GM19324 (cell line): ENCODE measurements at regions not wholly inside any gene's neighbourhood (a gene's known extent, or its start where the extent isn't known, plus 50 kb on each side); places are given as distances from the start of the nearest gene placed in this dataset.
"Not testable (repeated sequence)": the region's sequence is repeated elsewhere in the genome, so short reads cannot be mapped to it uniquely, and the experiment has no call there.

Experiments
- ATAC-seq: cut with Tn5 transposase; IDR thresholded peaks from one replicate; pipeline ENCODE4 v1.9.1; 2021; ENCODE audit warnings: mild to moderate bottlenecking, moderate library complexity; ENCODE audit not compliant: unreplicated experiment, low FRiP score

GRCh38 chr5:1639757-1640156, 116.0 kb upstream of the LPCAT1 start:
- ATAC-seq = no peak

- no peak for ATAC-seq
Observed at GRCh38 chr5:1638658-1639400, 115.1 kb upstream of the LPCAT1 start.

- ATAC-seq = no peak
Observed at GRCh38 chr5:1637639-1638481, 114.1 kb upstream of the LPCAT1 start.

GRCh38 chr5:1636981-1637638, 113.3 kb upstream of the LPCAT1 start:
- no peak for ATAC-seq

- not testable (repeated sequence) for ATAC-seq
Observed at GRCh38 chr5:1636208-1636770, 112.5 kb upstream of the LPCAT1 start.

GRCh38 chr5:1635477-1635876, 111.7 kb upstream of the LPCAT1 start:
- not testable (repeated sequence) for ATAC-seq

GRCh38 chr5:1634337-1634661, 110.5 kb upstream of the LPCAT1 start:
- ATAC-seq = no peak

GRCh38 chr5:1633605-1634336, 110.0 kb upstream of the LPCAT1 start:
- peak; percentile 83 for ATAC-seq

- not testable (repeated sequence) for ATAC-seq
Observed at GRCh38 chr5:1631004-1631403, 107.2 kb upstream of the LPCAT1 start.

GRCh38 chr5:1626397-1626796, 102.6 kb upstream of the LPCAT1 start:
- not testable (repeated sequence) for ATAC-seq

GRCh38 chr5:1619531-1619930, 95.8 kb upstream of the LPCAT1 start:
- ATAC-seq = not testable (repeated sequence)

GRCh38 chr5:1618296-1618865, 94.6 kb upstream of the LPCAT1 start:
- ATAC-seq = not testable (repeated sequence)

GRCh38 chr5:1617236-1617755, 93.5 kb upstream of the LPCAT1 start:
- ATAC-seq = not testable (repeated sequence)

- ATAC-seq = not testable (repeated sequence)
Observed at GRCh38 chr5:1613515-1613914, 89.8 kb upstream of the LPCAT1 start.

- ATAC-seq = not testable (repeated sequence)
Observed at GRCh38 chr5:1610526-1610925, 86.8 kb upstream of the LPCAT1 start.

GRCh38 chr5:1609111-1609510, 85.4 kb upstream of the LPCAT1 start:
- not testable (repeated sequence) for ATAC-seq

- ATAC-seq = not testable (repeated sequence)
Observed at GRCh38 chr5:1608336-1608735, 84.6 kb upstream of the LPCAT1 start.

- ATAC-seq = not testable (repeated sequence)
Observed at GRCh38 chr5:1606951-1607350, 83.2 kb upstream of the LPCAT1 start.

- ATAC-seq = not testable (repeated sequence)
Observed at GRCh38 chr5:1603916-1604315, 80.2 kb upstream of the LPCAT1 start.

- not testable (repeated sequence) for ATAC-seq
Observed at GRCh38 chr5:1601565-1601964, 77.8 kb upstream of the LPCAT1 start.
